NB4 (cell line): ENCODE measurements at regions not wholly inside any gene's neighbourhood (a gene's known extent, or its start where the extent isn't known, plus 50 kb on each side); places are given as distances from the start of the nearest gene placed in this dataset.

Source experiments
- CTCF ChIP-seq: IDR thresholded peaks from one replicate; pipeline ENCODE4 v1.5.1; 2012; ENCODE audit warnings: low read depth, low read length
- MAX ChIP-seq: IDR thresholded peaks from 2 replicates; pipeline ENCODE4 v1.6.1; 2011; ENCODE audit warnings: low read depth, low read length
- POLR2A ChIP-seq: IDR thresholded peaks from 2 replicates; pipeline ENCODE4 v1.6.1; 2011; ENCODE audit warnings: mild to moderate bottlenecking; ENCODE audit not compliant: insufficient read length; ENCODE audit errors: extremely low read depth

DNA sequence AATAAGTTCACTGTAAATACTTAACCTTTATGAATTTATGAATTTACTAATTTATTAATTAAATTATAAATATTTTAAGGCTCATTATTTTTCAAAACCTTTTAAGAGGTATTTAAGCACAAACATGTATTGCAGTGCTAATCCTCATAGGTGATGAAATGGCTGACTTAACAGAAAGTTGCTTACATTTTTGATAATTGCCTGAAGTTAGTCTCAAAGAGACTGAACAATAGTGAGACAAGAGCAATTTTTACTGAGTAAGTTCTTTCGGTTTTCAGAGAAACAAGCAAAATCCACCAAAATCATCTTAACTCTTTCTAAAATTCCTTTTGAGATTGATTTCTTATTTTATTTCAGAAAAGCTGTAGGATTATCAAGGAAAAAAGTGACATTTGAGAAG lies 137.3 kb upstream of the VGLL2 start:
- TF ChIP-seq POLR2A, result no peak
- TF ChIP-seq CTCF, result no peak
- TF ChIP-seq MAX, result no peak
